H1 (cell line): ENCODE measurements at regions not wholly inside any gene's neighbourhood (a gene's known extent, or its start where the extent isn't known, plus 50 kb on each side); places are given as distances from the start of the nearest gene placed in this dataset.

Experiments
- CBX5 ChIP-seq: fragments of 300-800, 300-1000 bp; sonication (generic); IDR thresholded peaks from 2 replicates; pipeline ENCODE4 v1.7.1; 2016; ENCODE audit warnings: antibody characterized with exemption, low read length, low read depth
- MAFK ChIP-seq: IDR thresholded peaks from 2 replicates; pipeline ENCODE4 v1.6.1; 2012; ENCODE audit warnings: low read depth, mild to moderate bottlenecking, improper control_type of control experiment, low read length
- SIX5 ChIP-seq: IDR thresholded peaks from 2 replicates; pipeline ENCODE4 v1.6.1; 2011; ENCODE audit warnings: mild to moderate bottlenecking, low read depth, low read length
- TF ChIP-seq, protein P1 (sequence below): IDR thresholded peaks from 2 replicates; pipeline ENCODE4 v1.6.1; 2012; ENCODE audit warnings: inconsistent platforms

DNA sequence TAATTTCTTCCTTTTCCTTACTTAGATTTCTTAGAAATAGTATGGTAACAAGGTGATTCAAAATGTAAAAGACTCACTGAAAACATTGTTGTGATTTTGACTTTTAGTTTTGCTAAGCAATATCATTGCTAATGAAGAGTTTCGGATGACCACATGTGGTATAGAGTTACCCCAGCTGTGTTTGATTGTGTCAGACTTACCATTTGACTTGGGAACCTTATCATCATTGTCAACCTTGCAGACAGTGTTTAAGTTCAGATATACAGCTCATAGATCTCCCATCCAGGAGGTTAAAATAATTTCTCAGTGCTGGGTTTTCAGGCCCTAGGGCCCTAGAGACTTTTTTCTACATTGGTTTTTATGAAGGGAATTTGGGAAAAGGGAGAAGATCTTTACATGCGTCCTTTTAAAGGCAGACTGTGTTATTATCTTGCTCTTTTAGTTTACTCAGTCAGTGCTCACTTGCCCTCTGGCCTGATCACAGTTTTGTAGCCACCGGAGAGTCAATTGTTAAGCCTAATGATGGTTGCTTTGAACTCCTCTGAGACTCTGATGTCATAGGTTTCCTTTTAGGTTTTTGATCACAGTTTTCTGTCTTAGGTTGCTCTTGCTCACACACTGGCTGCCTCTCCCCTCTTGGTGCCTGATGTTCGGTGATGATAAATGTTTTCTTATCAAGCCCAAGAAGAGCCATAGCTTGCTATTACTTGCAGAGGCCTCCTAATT, 133.5 kb upstream of the ZPLD1 start (continued):
- TF ChIP-seq CBX5: no peak
- TF ChIP-seq, protein P1, sequence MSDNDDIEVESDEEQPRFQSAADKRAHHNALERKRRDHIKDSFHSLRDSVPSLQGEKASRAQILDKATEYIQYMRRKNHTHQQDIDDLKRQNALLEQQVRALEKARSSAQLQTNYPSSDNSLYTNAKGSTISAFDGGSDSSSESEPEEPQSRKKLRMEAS: no peak
- no peak for TF ChIP-seq MAFK
- TF ChIP-seq SIX5: no peak
